ENCODE measurements at regions not wholly inside any gene's neighbourhood (a gene's known extent, or its start where the extent isn't known, plus 50 kb on each side); places are given as distances from the start of the nearest gene placed in this dataset.

DNA sequence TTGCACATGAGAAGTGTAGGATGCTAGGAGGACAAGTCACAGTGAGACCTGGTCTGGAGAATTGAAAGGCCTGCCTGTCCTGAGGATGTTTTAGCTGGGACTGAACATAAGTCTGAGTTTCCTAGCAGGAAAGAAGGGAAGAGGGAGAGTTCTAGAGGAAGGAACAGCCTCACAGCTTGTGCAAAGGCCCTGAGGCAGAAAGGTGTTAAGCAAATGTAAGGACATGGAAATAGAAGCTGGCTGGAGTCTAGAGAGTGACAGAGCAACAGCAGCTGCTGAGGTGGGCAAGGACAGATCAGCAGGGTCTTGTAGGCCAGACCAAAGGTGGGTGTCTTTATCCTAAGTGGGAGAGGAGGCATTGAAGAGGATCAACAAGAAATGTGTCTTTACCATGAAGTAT, 210.9 kb upstream of the E2F8 start:
- DNase-seq, result no peak
- ChIA-PET CTCF (no interaction called here), POLR2A (no interaction called here)
- Histone ChIP-seq H3K4me1 (ENCODE audit: control insufficient read depth in 1 of 2, extremely low read depth in 1 of 2, insufficient read depth in 2 of 2, low read length in 2 of 2) (no peaks in the 10 kb centered on the region), H3K4me3 (ENCODE audit: control insufficient read depth in 1 of 2, extremely low read depth in 1 of 2, low read length in 1 of 2) (no peak overlapping the region), H3K27ac (ENCODE audit: low read length) (no peak overlapping the region), H3K9me3 (no peaks in the 10 kb centered on the region), H3K27me3 (replicated peaks in 1 of 2; ENCODE audit: control insufficient read depth in 2 of 2, extremely low read depth in 1 of 2, insufficient read depth in 2 of 2, low read length in 1 of 2) (peaks cover 0 to 10% of the 10 kb centered on the region in 2 experiments), H3K36me3 (ENCODE audit: control insufficient read depth in 2 of 2, extremely low read depth in 1 of 2, insufficient read depth in 1 of 2, low read length in 1 of 2) (no peaks in the 10 kb centered on the region)
- ATAC-seq (replicated peaks in 1 of 4), result no peak
- H3K27ac Mint-ChIP-seq, result no peak overlapping the region
- no peaks in the 10 kb centered on the region for H3K9me3 Mint-ChIP-seq
- H3K27me3 Mint-ChIP-seq, result peaks cover 2 to 5% of the 10 kb centered on the region in 2 donors
- no peak overlapping the region for H3K4me3 Mint-ChIP-seq
- no peaks in the 10 kb centered on the region for H3K4me1 Mint-ChIP-seq
- H3K36me3 Mint-ChIP-seq, result no peaks in the 10 kb centered on the region

GRCh38 chr11:19450282-19450681, 209.5 kb upstream of the E2F8 start:
- Mint-ChIP-seq H3K9me3 (no peaks in the 10 kb centered on the region), H3K27ac (no peak overlapping the region), H3K36me3 (no peaks in the 10 kb centered on the region), H3K27me3 (peaks cover 2 to 5% of the 10 kb centered on the region in 2 donors), H3K4me1 (no peaks in the 10 kb centered on the region), H3K4me3 (no peak overlapping the region)
- no peak for ATAC-seq (replicated peaks in 1 of 4)
- no peaks in the 10 kb centered on the region for H3K9me3 ChIP-seq
- 89% methylated on average over 1 of the region's 1 CpG for WGBS (ENCODE audit: insufficient coverage)
- ChIA-PET CTCF (no interaction called here), POLR2A (no interaction called here)
- no peaks in the 10 kb centered on the region for H3K36me3 ChIP-seq (ENCODE audit: control insufficient read depth in 2 of 2, extremely low read depth in 1 of 2, insufficient read depth in 1 of 2, low read length in 1 of 2)
- no peak overlapping the region for H3K27ac ChIP-seq (ENCODE audit: low read length)
- H3K4me1 ChIP-seq (ENCODE audit: control insufficient read depth in 1 of 2, extremely low read depth in 1 of 2, insufficient read depth in 2 of 2, low read length in 2 of 2), result no peaks in the 10 kb centered on the region
- DNase-seq, result no peak
- H3K4me3 ChIP-seq (ENCODE audit: control insufficient read depth in 1 of 2, extremely low read depth in 1 of 2, low read length in 1 of 2), result no peak overlapping the region
- H3K27me3 ChIP-seq (replicated peaks in 1 of 2; ENCODE audit: control insufficient read depth in 2 of 2, extremely low read depth in 1 of 2, insufficient read depth in 2 of 2, low read length in 1 of 2), result peaks cover 0 to 10% of the 10 kb centered on the region in 2 experiments

DNA sequence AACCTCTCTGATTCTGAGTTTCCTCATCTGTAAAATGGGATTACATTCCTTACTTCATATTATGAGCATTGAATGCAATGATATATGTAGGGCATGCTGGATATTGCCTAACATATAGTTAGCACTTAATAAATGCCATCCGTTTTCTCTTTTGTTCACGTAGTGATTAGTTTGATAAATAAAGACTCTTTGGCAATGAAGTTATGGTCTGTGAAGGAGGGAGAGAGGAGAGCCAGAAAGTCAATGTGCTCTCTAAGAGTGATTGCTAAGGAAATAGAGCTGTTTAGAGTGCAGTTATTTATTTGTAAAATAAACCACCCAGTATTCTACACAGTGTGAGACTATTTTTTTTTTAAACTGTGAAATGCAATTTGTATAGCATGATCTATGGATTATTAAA, 207.9 kb upstream of the E2F8 start:
- POLR2A ChIA-PET, result no interaction called here
- Mint-ChIP-seq H3K27ac (no peak overlapping the region), H3K9me3 (no peaks in the 10 kb centered on the region), H3K27me3 (peaks cover 4 to 9% of the 10 kb centered on the region in 2 donors), H3K4me1 (no peaks in the 10 kb centered on the region), H3K4me3 (no peak overlapping the region), H3K36me3 (no peaks in the 10 kb centered on the region)
- no peak overlapping the region for H3K27ac ChIP-seq (ENCODE audit: low read length)
- 92% methylated on average over 2 of the region's 2 CpGs for WGBS (ENCODE audit: insufficient coverage)
- peaks cover 0 to 6% of the 10 kb centered on the region in 2 experiments for H3K27me3 ChIP-seq (replicated peaks in 1 of 2; ENCODE audit: control insufficient read depth in 2 of 2, extremely low read depth in 1 of 2, insufficient read depth in 2 of 2, low read length in 1 of 2)
- H3K4me3 ChIP-seq (ENCODE audit: control insufficient read depth in 1 of 2, extremely low read depth in 1 of 2, low read length in 1 of 2), result no peak overlapping the region
- H3K9me3 ChIP-seq, result no peaks in the 10 kb centered on the region
- no peaks in the 10 kb centered on the region for H3K36me3 ChIP-seq (ENCODE audit: control insufficient read depth in 2 of 2, extremely low read depth in 1 of 2, insufficient read depth in 1 of 2, low read length in 1 of 2)
- no peak for DNase-seq
- H3K4me1 ChIP-seq (ENCODE audit: control insufficient read depth in 1 of 2, extremely low read depth in 1 of 2, insufficient read depth in 2 of 2, low read length in 2 of 2), result no peaks in the 10 kb centered on the region
- CTCF ChIA-PET, result interaction anchor here in 1 of 2 donors (0.7 kb wide), 1 partner anchor 209 kb away, joined by 5 read pairs; no protein-coding TSS in a partner anchor
- ATAC-seq (replicated peaks in 1 of 4), result no peak

GRCh38 chr11:19447150-19447566, 206.4 kb upstream of the E2F8 start:
- no peaks in the 10 kb centered on the region for H3K36me3 Mint-ChIP-seq
- no peaks in the 10 kb centered on the region for H3K4me1 ChIP-seq (ENCODE audit: control insufficient read depth in 1 of 2, extremely low read depth in 1 of 2, insufficient read depth in 2 of 2, low read length in 2 of 2)
- DNase-seq, result no peak
- no peak overlapping the region for H3K27ac ChIP-seq (ENCODE audit: low read length)
- no peaks in the 10 kb centered on the region for H3K9me3 ChIP-seq
- no peaks in the 10 kb centered on the region for H3K4me1 Mint-ChIP-seq
- ATAC-seq (replicated peaks in 1 of 4), result no peak
- no peaks in the 10 kb centered on the region for H3K9me3 Mint-ChIP-seq
- no peaks in the 10 kb centered on the region for H3K36me3 ChIP-seq (ENCODE audit: control insufficient read depth in 2 of 2, extremely low read depth in 1 of 2, insufficient read depth in 1 of 2, low read length in 1 of 2)
- no peak overlapping the region for H3K27ac Mint-ChIP-seq
- H3K4me3 ChIP-seq (ENCODE audit: control insufficient read depth in 1 of 2, extremely low read depth in 1 of 2, low read length in 1 of 2), result no peak overlapping the region
- H3K27me3 ChIP-seq (replicated peaks in 1 of 2; ENCODE audit: control insufficient read depth in 2 of 2, extremely low read depth in 1 of 2, insufficient read depth in 2 of 2, low read length in 1 of 2), result peaks cover 0 to 9% of the 10 kb centered on the region in 2 experiments
- H3K4me3 Mint-ChIP-seq, result no peak overlapping the region
- ChIA-PET CTCF (no interaction called here), POLR2A (no interaction called here)
- peaks cover 9 to 10% of the 10 kb centered on the region in 2 donors for H3K27me3 Mint-ChIP-seq
- no CpG with 5 or more reads among the region's 5 CpGs for WGBS (ENCODE audit: insufficient coverage)

DNA sequence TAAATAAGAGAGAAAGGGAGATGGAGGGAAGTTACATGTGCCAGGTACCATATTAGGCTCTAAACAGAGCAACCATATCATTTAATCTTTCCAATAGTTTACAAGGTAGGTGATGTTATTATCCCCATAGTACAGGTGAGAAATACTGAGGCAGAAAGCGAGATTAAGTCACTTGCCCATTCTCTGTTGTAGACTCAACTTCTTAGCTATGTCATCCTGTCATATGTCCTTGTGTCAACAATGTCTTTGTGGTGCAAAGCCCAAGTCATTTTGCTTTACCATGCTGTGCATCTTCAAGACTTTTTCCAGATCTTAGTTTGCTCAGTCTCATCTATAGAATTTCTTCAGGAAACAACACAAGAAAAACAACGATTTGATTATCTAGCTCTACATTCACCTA, 205.0 kb upstream of the E2F8 start:
- Histone ChIP-seq H3K36me3 (ENCODE audit: control insufficient read depth in 2 of 2, extremely low read depth in 1 of 2, insufficient read depth in 1 of 2, low read length in 1 of 2) (no peaks in the 10 kb centered on the region), H3K4me1 (ENCODE audit: control insufficient read depth in 1 of 2, extremely low read depth in 1 of 2, insufficient read depth in 2 of 2, low read length in 2 of 2) (no peaks in the 10 kb centered on the region), H3K27ac (ENCODE audit: low read length) (no peak overlapping the region), H3K9me3 (no peaks in the 10 kb centered on the region), H3K27me3 (replicated peaks in 1 of 2; ENCODE audit: control insufficient read depth in 2 of 2, extremely low read depth in 1 of 2, insufficient read depth in 2 of 2, low read length in 1 of 2) (peaks cover 0 to 9% of the 10 kb centered on the region in 2 experiments), H3K4me3 (ENCODE audit: control insufficient read depth in 1 of 2, extremely low read depth in 1 of 2, low read length in 1 of 2) (no peak overlapping the region)
- CTCF ChIA-PET, result no interaction called here
- Mint-ChIP-seq H3K9me3 (no peaks in the 10 kb centered on the region), H3K4me3 (no peak overlapping the region), H3K36me3 (no peaks in the 10 kb centered on the region), H3K4me1 (no peaks in the 10 kb centered on the region), H3K27ac (no peak overlapping the region), H3K27me3 (peaks cover 10 to 15% of the 10 kb centered on the region in 2 donors)
- DNase-seq (no peak), ATAC-seq (replicated peaks in 1 of 4) (no peak)
- WGBS (ENCODE audit: insufficient coverage), result 88% methylated on average over 1 of the region's 2 CpGs
- POLR2A ChIA-PET, result no interaction called here

DNA sequence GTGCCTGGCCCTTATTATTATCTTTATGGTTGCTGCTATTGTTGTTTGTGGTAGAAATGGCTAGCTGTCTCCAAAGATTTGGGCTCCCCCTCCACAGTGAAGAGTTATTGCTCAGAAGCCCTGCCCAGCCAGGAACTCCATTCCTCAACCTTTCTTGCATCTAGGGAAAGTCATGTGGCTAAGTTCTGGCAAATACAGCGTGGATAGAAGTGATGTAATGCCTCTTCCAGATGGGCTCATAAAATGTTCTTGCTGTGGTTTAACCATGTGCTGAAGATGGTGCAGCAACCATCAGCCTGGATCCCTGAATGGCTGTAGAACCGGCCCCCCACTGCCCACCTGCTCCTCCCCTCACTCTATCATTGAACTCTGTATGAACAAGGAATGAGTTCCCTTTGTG, 203.5 kb upstream of the E2F8 start:
- H3K9me3 ChIP-seq, result no peaks in the 10 kb centered on the region
- ATAC-seq (replicated peaks in 1 of 4), result no peak
- WGBS (ENCODE audit: insufficient coverage), result 75% methylated on average over 2 of the region's 2 CpGs
- ChIA-PET CTCF (no interaction called here), POLR2A (no interaction called here)
- no peaks in the 10 kb centered on the region for H3K4me1 ChIP-seq (ENCODE audit: control insufficient read depth in 1 of 2, extremely low read depth in 1 of 2, insufficient read depth in 2 of 2, low read length in 2 of 2)
- no peak overlapping the region for H3K4me3 ChIP-seq (ENCODE audit: control insufficient read depth in 1 of 2, extremely low read depth in 1 of 2, low read length in 1 of 2)
- DNase-seq, result no peak
- H3K4me3 Mint-ChIP-seq, result no peak overlapping the region
- no peaks in the 10 kb centered on the region for H3K36me3 ChIP-seq (ENCODE audit: control insufficient read depth in 2 of 2, extremely low read depth in 1 of 2, insufficient read depth in 1 of 2, low read length in 1 of 2)
- H3K36me3 Mint-ChIP-seq, result no peaks in the 10 kb centered on the region
- H3K4me1 Mint-ChIP-seq, result no peaks in the 10 kb centered on the region
- peaks cover 0 to 9% of the 10 kb centered on the region in 2 experiments for H3K27me3 ChIP-seq (replicated peaks in 1 of 2; ENCODE audit: control insufficient read depth in 2 of 2, extremely low read depth in 1 of 2, insufficient read depth in 2 of 2, low read length in 1 of 2)
- no peak overlapping the region for H3K27ac ChIP-seq (ENCODE audit: low read length)
- H3K27ac Mint-ChIP-seq, result no peak overlapping the region
- peaks cover 10 to 16% of the 10 kb centered on the region in 2 donors for H3K27me3 Mint-ChIP-seq
- no peaks in the 10 kb centered on the region for H3K9me3 Mint-ChIP-seq

DNA sequence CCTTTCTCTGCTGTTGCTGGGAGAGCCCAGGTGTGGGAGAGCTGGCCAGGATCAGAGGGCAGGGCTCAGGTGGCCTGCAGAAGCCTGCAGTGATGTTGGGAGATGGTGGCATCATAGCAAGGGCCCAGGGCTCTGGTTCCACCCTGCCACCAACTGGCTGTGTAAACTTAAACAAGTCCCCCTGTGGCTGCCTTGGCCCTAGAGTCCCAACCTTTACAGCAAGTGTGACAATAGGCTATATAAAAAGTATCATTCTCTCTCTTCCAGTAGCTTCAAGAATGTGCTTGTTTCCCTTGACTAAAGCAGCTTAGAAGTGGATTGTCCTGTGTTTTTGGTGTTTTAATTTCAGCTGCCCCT, 201.8 kb upstream of the E2F8 start:
- Mint-ChIP-seq H3K4me1 (no peaks in the 10 kb centered on the region), H3K27ac (no peak overlapping the region), H3K27me3 (peaks cover 9 to 19% of the 10 kb centered on the region in 2 donors), H3K9me3 (no peaks in the 10 kb centered on the region), H3K36me3 (no peaks in the 10 kb centered on the region), H3K4me3 (no peak overlapping the region)
- ChIA-PET CTCF (no interaction called here), POLR2A (no interaction called here)
- no peak for ATAC-seq (replicated peaks in 1 of 4)
- Histone ChIP-seq H3K27ac (ENCODE audit: low read length) (no peak overlapping the region), H3K27me3 (replicated peaks in 1 of 2; ENCODE audit: control insufficient read depth in 2 of 2, extremely low read depth in 1 of 2, insufficient read depth in 2 of 2, low read length in 1 of 2) (peaks cover 0 to 6% of the 10 kb centered on the region in 2 experiments), H3K36me3 (ENCODE audit: control insufficient read depth in 2 of 2, extremely low read depth in 1 of 2, insufficient read depth in 1 of 2, low read length in 1 of 2) (no peaks in the 10 kb centered on the region), H3K4me1 (ENCODE audit: control insufficient read depth in 1 of 2, extremely low read depth in 1 of 2, insufficient read depth in 2 of 2, low read length in 2 of 2) (no peaks in the 10 kb centered on the region), H3K4me3 (ENCODE audit: control insufficient read depth in 1 of 2, extremely low read depth in 1 of 2, low read length in 1 of 2) (no peak overlapping the region), H3K9me3 (no peaks in the 10 kb centered on the region)
- DNase-seq, result no peak
